ENCODE measurements at regions not wholly inside any gene's neighbourhood (a gene's known extent, or its start where the extent isn't known, plus 50 kb on each side); places are given as distances from the start of the nearest gene placed in this dataset.
A peak's percentile ranks its signal among the peaks of the same experiment; 100 is the strongest.

GRCh38 chr10:8321990-8322389 lies 267.5 kb downstream of the GATA3 start:
- no peaks in the 10 kb centered on the region for H3K36me3 ChIP-seq (ENCODE audit: control insufficient read depth in 2 of 2, insufficient read depth in 2 of 2, low read length in 1 of 2)
- no peak overlapping the region for H3K4me3 ChIP-seq
- H3K4me1 ChIP-seq (ENCODE audit: control insufficient read depth, insufficient read depth, low read length): no peaks in the 10 kb centered on the region
- ChIA-PET POLR2A (no interaction called here), CTCF (no interaction called here), RAD21 (ENCODE audit: unreplicated experiment) (no interaction called here), SMC1A (ENCODE audit: uncharacterized antibody, unreplicated experiment) (no interaction called here)
- FAIRE-seq: no peak
- intact Hi-C loops (cut with micrococcal nuclease; ENCODE audit: unreplicated experiment): no loop called here
- H3K27ac ChIP-seq (ENCODE audit: control insufficient read depth, insufficient read depth): no peak overlapping the region
- BruUV-seq (replicated peaks): no TSS peak
- no peak for DNase-seq (ENCODE audit: low read depth, low spot score)
- TF ChIP-seq HDAC2 (IDR thresholded peaks at IDR 0.05) (no peak), ETV6 (conservative IDR thresholded peaks at IDR 0.05 in 1 of 2, IDR thresholded peaks at IDR 0.05 in 1 of 2; ENCODE audit: borderline replicate concordance in 1 of 2, low read depth in 1 of 2) (peak in 1 of 2 experiments; percentile 30; a peak in 1 of 4 replicates), E2F4 (IDR thresholded peaks at IDR 0.05; ENCODE audit: low read depth, low read length) (no peak), SPI1 (IDR thresholded peaks at IDR 0.05; ENCODE audit: borderline replicate concordance, insufficient read depth, low read depth, low read length) (no peak), ESRRA (IDR thresholded peaks at IDR 0.05; ENCODE audit: low read length) (no peak), NRF1 (conservative IDR thresholded peaks at IDR 0.05; ENCODE audit: low read depth, low read length) (no peak), RUNX3 (IDR thresholded peaks at IDR 0.05; ENCODE audit: low read length) (0 out of 2 replicates have a peak, but pooled peaks have one; percentile 6), TCF3 (IDR thresholded peaks at IDR 0.05; ENCODE audit: borderline replicate concordance, insufficient read depth, low read depth, low read length) (no peak), RB1 (IDR thresholded peaks at IDR 0.05; ENCODE audit: borderline replicate concordance) (no peak)
- TF ChIP-seq, protein P1, sequence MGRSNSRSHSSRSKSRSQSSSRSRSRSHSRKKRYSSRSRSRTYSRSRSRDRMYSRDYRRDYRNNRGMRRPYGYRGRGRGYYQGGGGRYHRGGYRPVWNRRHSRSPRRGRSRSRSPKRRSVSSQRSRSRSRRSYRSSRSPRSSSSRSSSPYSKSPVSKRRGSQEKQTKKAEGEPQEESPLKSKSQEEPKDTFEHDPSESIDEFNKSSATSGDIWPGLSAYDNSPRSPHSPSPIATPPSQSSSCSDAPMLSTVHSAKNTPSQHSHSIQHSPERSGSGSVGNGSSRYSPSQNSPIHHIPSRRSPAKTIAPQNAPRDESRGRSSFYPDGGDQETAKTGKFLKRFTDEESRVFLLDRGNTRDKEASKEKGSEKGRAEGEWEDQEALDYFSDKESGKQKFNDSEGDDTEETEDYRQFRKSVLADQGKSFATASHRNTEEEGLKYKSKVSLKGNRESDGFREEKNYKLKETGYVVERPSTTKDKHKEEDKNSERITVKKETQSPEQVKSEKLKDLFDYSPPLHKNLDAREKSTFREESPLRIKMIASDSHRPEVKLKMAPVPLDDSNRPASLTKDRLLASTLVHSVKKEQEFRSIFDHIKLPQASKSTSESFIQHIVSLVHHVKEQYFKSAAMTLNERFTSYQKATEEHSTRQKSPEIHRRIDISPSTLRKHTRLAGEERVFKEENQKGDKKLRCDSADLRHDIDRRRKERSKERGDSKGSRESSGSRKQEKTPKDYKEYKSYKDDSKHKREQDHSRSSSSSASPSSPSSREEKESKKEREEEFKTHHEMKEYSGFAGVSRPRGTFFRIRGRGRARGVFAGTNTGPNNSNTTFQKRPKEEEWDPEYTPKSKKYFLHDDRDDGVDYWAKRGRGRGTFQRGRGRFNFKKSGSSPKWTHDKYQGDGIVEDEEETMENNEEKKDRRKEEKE (IDR thresholded peaks at IDR 0.05): no peak
- no peak overlapping the region for H3K4me2 ChIP-seq (ENCODE audit: control insufficient read depth, insufficient read depth)
- no peak overlapping the region for H3K9ac ChIP-seq (ENCODE audit: control insufficient read depth, insufficient read depth, low read length)
- no peaks in the 10 kb centered on the region for H4K20me1 ChIP-seq (ENCODE audit: control insufficient read depth, insufficient read depth)
- H3K79me2 ChIP-seq (ENCODE audit: control insufficient read depth, insufficient read depth, low read length): no peaks in the 10 kb centered on the region
- ATAC-seq: no peak
- no peak overlapping the region for H2AFZ ChIP-seq (ENCODE audit: control insufficient read depth, low read depth, low read length)
- no peaks in the 10 kb centered on the region for H3K9me3 ChIP-seq (replicated peaks; ENCODE audit: control insufficient read depth, insufficient read depth, low read length)
- in situ Hi-C loops (cut with MboI): no loop called here
- WGBS (ENCODE audit: insufficient coverage, insufficient replicate concordance, low lambda C conversion rate, missing lambda C conversion rate): 0% methylated on average over 2 of the region's 2 CpGs
- H3K27me3 ChIP-seq (replicated peaks in 1 of 2; ENCODE audit: control insufficient read depth in 2 of 2, insufficient read depth in 2 of 2, low read length in 1 of 2): no peaks in the 10 kb centered on the region; a peak in 1 of 4 replicates
